AG09309 (cell line): ENCODE measurements at regions not wholly inside any gene's neighbourhood (a gene's known extent, or its start where the extent isn't known, plus 50 kb on each side); places are given as distances from the start of the nearest gene placed in this dataset.

ENCODE experiments used
- DNase-seq: peaks from one replicate; pipeline ENCODE4 v3.0.0-alpha.2; 2010; ENCODE audit warnings: low read depth
- H3K4me3 ChIP-seq: 2 replicates; pipeline ENCODE4 v1.5.1; 2011; ENCODE audit warnings: mild to moderate bottlenecking, low read depth, low read length, moderate library complexity; ENCODE audit not compliant: control insufficient read depth
- CTCF ChIP-seq: IDR thresholded peaks from 2 replicates; pipeline ENCODE4 v1.5.1; 2011; ENCODE audit warnings: mild to moderate bottlenecking, low read depth, low read length, inconsistent platforms; ENCODE audit not compliant: insufficient read depth, control insufficient read depth; ENCODE audit errors: missing control alignments

- no peak for TF ChIP-seq CTCF
- no peak overlapping the region for H3K4me3 ChIP-seq
- DNase-seq: no peak
These were observed 1806.8 kb downstream of the BRINP3 start for GRCh38 chr1:188670837-188671236.

GRCh38 chr1:188672153-188672552 lies 1805.5 kb downstream of the BRINP3 start:
- no peak for DNase-seq
- no peak for TF ChIP-seq CTCF
- H3K4me3 ChIP-seq: no peak overlapping the region

- no peak for TF ChIP-seq CTCF
- no peak overlapping the region for H3K4me3 ChIP-seq
- no peak for DNase-seq
These were observed 1788.1 kb downstream of the BRINP3 start for GRCh38 chr1:188689542-188689941.

- H3K4me3 ChIP-seq: no peak overlapping the region
- DNase-seq: no peak
- no peak for TF ChIP-seq CTCF
These were observed 1777.5 kb downstream of the BRINP3 start for GRCh38 chr1:188700116-188700515.

- no peak overlapping the region for H3K4me3 ChIP-seq
- no peak for TF ChIP-seq CTCF
- DNase-seq: no peak
These were observed 1770.9 kb downstream of the BRINP3 start for GRCh38 chr1:188706742-188707141.

- DNase-seq: no peak
- TF ChIP-seq CTCF: no peak
- H3K4me3 ChIP-seq: no peak overlapping the region
These were observed 1768.7 kb downstream of the BRINP3 start for GRCh38 chr1:188708795-188709535.
